ENCODE measurements at regions not wholly inside any gene's neighbourhood (a gene's known extent, or its start where the extent isn't known, plus 50 kb on each side); places are given as distances from the start of the nearest gene placed in this dataset.

DNA sequence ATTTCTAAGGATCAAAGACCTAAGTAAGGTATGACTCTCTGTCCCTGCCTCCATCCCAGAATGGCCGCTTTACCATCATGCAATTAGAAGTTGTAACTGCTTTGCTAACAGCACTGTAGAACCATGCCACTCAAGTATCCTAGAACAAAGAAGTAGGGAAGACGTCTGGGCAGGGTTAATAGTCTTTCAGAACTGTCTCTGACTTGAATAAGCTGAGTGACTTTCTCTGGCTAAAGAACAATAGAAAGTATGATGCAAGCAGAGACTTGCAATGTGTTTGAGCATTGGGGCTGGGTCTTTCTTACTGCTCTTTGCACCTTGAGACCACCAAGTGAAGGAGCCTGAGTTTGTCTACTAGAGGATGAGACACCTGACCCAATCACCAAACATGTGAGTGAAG, 279.6 kb upstream of the JAG1 start:
- in situ Hi-C loops (cut with MboI; ENCODE audit: low sequenced_read_pairs) = no loop called here
- BruUV-seq (replicated peaks) = no TSS peak
- no peak for DNase-seq
- Histone ChIP-seq H3K27me3 (ENCODE audit: control insufficient read depth, insufficient read depth, low read length) (no peaks in the 10 kb centered on the region; the same call in 1 of the 2 replicates), H3K4ac (ENCODE audit: low read depth, low read length) (no peak overlapping the region), H4K91ac (ENCODE audit: insufficient read depth, low read depth, low read length) (no peak overlapping the region), H3K18ac (ENCODE audit: low read depth, low read length) (no peak overlapping the region), H4K5ac (ENCODE audit: low read depth, low read length) (no peak overlapping the region), H2AK5ac (ENCODE audit: low read depth, low read length) (no peak overlapping the region), H3K9me3 (ENCODE audit: control insufficient read depth, insufficient read depth, low read length) (no peaks in the 10 kb centered on the region), H3K4me1 (ENCODE audit: control insufficient read depth, insufficient read depth, low read length) (no peaks in the 10 kb centered on the region), H3K79me1 (ENCODE audit: low read depth in 1 of 2, low read length in 2 of 2) (no peaks in the 10 kb centered on the region), H3K9ac (ENCODE audit: low read depth, low read length) (no peak overlapping the region), H3K36me3 (ENCODE audit: control insufficient read depth, insufficient read depth, low read length) (no peaks in the 10 kb centered on the region), H2BK5ac (ENCODE audit: low read depth, low read length, poor library complexity, severe bottlenecking) (no peak overlapping the region), H3K56ac (ENCODE audit: extremely low read depth, insufficient read depth, low read length) (no peak overlapping the region), H3K23ac (ENCODE audit: low read depth, low read length) (no peak overlapping the region), H3K14ac (replicated peaks; ENCODE audit: low read depth, low read length) (no peak overlapping the region), H2BK20ac (ENCODE audit: low read depth, low read length) (no peak overlapping the region), H3K4me3 (ENCODE audit: insufficient read depth, low read depth, low read length) (no peak overlapping the region), H2BK15ac (ENCODE audit: low read depth, low read length) (no peak overlapping the region), H2AFZ (replicated peaks; ENCODE audit: low read length, poor library complexity) (no peak overlapping the region), H2BK120ac (ENCODE audit: low read depth, low read length) (no peak overlapping the region), H3K9me1 (ENCODE audit: insufficient read depth, low read length) (no peaks in the 10 kb centered on the region), H4K8ac (ENCODE audit: low read depth in 2 of 2, low read length in 2 of 2) (no peak overlapping the region), H2AK9ac (replicated peaks; ENCODE audit: low read depth, low read length, poor library complexity) (no peak overlapping the region), H3K4me2 (ENCODE audit: low read depth, low read length) (no peak overlapping the region), H3K27ac (ENCODE audit: insufficient read depth, low read length) (no peak overlapping the region), H4K20me1 (ENCODE audit: insufficient read depth, low read length) (no peaks in the 10 kb centered on the region)
- no peak for ATAC-seq (ENCODE audit: low read depth)
- CTCF ChIA-PET = no interaction called here
- POLR2A ChIA-PET (ENCODE audit: unreplicated experiment) = no interaction called here
- dilution Hi-C loops (cut with HindIII; ENCODE audit: low sequenced_read_pairs, unreplicated experiment) = no loop called here
- no CpG with 5 or more reads among the region's 2 CpGs for WGBS, 2 experiments (ENCODE audit: extremely low coverage in 2 of 2, insufficient read length in 1 of 2)
- intact Hi-C loops (cut with micrococcal nuclease) = no loop called here
- TF ChIP-seq MAZ (IDR thresholded peaks at IDR 0.05; ENCODE audit: borderline replicate concordance, low read depth, low read length) (no peak), POLR2A (IDR thresholded peaks at IDR 0.05; ENCODE audit: low read depth, low read length) (no peak), RCOR1 (IDR thresholded peaks at IDR 0.05; ENCODE audit: insufficient replicate concordance, low read length) (no peak)
- TF ChIP-seq, protein P1, sequence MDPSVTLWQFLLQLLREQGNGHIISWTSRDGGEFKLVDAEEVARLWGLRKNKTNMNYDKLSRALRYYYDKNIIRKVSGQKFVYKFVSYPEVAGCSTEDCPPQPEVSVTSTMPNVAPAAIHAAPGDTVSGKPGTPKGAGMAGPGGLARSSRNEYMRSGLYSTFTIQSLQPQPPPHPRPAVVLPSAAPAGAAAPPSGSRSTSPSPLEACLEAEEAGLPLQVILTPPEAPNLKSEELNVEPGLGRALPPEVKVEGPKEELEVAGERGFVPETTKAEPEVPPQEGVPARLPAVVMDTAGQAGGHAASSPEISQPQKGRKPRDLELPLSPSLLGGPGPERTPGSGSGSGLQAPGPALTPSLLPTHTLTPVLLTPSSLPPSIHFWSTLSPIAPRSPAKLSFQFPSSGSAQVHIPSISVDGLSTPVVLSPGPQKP (IDR thresholded peaks at IDR 0.05; ENCODE audit: borderline replicate concordance, low read depth, low read length) = no peak
- TF ChIP-seq, protein P2, sequence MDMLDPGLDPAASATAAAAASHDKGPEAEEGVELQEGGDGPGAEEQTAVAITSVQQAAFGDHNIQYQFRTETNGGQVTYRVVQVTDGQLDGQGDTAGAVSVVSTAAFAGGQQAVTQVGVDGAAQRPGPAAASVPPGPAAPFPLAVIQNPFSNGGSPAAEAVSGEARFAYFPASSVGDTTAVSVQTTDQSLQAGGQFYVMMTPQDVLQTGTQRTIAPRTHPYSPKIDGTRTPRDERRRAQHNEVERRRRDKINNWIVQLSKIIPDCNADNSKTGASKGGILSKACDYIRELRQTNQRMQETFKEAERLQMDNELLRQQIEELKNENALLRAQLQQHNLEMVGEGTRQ (IDR thresholded peaks at IDR 0.05; ENCODE audit: low read depth, low read length) = no peak
- TF ChIP-seq, protein P3, sequence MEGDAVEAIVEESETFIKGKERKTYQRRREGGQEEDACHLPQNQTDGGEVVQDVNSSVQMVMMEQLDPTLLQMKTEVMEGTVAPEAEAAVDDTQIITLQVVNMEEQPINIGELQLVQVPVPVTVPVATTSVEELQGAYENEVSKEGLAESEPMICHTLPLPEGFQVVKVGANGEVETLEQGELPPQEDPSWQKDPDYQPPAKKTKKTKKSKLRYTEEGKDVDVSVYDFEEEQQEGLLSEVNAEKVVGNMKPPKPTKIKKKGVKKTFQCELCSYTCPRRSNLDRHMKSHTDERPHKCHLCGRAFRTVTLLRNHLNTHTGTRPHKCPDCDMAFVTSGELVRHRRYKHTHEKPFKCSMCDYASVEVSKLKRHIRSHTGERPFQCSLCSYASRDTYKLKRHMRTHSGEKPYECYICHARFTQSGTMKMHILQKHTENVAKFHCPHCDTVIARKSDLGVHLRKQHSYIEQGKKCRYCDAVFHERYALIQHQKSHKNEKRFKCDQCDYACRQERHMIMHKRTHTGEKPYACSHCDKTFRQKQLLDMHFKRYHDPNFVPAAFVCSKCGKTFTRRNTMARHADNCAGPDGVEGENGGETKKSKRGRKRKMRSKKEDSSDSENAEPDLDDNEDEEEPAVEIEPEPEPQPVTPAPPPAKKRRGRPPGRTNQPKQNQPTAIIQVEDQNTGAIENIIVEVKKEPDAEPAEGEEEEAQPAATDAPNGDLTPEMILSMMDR (conservative IDR thresholded peaks at IDR 0.05; ENCODE audit: low read depth, low read length) = no peak
